ENCODE measurements at regions not wholly inside any gene's neighbourhood (a gene's known extent, or its start where the extent isn't known, plus 50 kb on each side); places are given as distances from the start of the nearest gene placed in this dataset.
"Not testable (repeated sequence)": the region's sequence is repeated elsewhere in the genome, so short reads cannot be mapped to it uniquely, and the experiment has no call there.

DNA sequence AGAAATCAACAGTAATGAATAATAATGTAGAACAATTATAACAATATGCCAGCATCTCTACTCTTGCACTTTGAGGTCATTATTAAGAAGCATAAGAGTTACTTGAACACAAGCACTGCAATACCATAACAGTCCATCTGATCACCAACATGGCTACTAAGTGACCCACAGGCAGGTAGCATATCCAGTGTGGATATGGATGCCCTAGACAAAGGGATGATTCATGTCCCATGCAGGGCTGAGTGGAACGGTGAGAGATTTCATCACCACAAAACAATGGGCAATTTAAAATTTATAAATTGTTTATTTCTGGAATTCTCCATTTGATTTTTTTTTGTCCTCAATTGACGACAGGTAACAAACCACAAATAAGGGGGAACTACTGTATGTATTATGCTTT lies 107.7 kb upstream of the TSC22D2 start:
- DNase-seq: peak; percentile 34

GRCh38 chr3:150299201-150299600 lies 108.9 kb upstream of the TSC22D2 start:
- no peak for DNase-seq

DNA sequence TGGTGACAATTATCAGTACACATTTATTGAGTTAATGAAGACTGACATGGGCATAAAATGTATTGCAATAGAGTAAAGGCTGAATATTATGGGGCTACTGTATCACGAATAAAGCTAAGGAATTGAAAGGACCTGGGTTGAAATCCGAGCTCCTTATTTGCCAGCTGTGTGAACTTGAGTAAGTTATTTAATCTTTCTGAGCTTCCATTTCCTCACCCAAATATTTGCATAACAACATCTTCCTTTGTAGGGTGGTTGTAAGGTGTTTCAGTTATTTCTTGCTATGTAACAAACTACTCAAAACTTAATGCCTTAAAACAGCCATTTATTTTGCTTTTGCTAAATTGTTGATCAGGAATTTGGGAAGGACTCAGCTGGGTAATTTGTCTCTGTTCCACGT lies 111.1 kb upstream of the TSC22D2 start:
- no peak for DNase-seq

- no peak for DNase-seq
Observed at GRCh38 chr3:150296123-150296735, 111.9 kb upstream of the TSC22D2 start.

GRCh38 chr3:150293401-150294001 lies 114.6 kb upstream of the TSC22D2 start:
- no peak for DNase-seq

DNA sequence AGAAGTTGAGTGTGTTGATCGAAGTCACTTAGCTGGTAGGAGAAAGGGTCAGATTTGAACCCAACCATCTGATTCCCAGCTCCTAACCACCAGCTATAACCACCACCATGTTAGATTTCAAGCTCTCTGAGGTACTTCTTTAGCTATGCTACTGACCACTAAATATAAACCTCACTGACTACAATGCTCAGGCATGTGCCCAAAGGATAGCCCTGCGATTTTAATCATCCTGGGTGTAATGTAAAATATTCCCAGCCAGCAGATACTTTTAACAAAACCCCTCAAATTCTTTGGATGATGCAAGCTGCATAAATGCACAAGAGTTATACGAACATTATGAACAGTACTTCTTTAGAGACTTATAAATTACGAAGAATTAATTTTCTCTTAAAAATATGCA lies 115.2 kb upstream of the TSC22D2 start:
- DNase-seq: no peak

DNA sequence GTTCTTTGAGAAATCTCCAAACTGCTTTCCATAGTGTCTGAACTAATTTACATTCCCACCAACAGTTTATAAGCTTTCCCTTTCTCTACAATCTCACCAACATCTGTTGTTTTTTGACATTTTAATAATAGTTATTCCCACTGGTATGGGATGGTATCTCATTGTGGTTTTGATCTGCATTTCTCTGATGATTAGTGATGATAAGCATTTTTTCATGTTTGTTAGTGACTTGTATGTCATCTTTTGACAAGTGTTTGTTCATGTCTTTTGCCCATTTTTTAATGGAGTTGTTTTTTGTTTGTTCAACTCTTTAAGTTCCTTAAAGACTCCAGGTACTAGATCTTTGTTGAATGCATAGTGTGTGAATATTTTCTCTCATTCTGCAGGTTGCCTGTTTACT lies 116.6 kb upstream of the TSC22D2 start:
- no peak for DNase-seq

GRCh38 chr3:150286390-150287147 lies 121.5 kb upstream of the TSC22D2 start:
- DNase-seq: peak; percentile 31

DNA sequence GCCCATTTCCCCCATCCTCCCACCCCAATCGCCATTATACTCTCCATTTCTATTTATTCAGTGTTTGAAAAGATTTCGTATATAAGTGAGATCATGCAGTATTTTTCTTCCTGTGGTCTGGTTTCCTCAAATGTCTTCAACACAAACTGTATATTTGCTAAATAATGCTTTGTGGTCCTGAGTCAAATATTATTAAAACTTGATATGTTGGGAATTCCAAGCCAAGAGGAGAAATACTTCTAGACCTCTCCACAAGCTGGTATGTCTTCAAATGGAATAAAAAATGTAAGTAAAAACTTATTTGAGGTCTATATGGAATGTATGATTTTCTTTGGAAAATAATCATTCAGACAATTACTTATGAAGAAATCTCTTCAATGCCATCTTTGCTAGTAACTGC lies 122.5 kb upstream of the TSC22D2 start:
- DNase-seq: no peak

GRCh38 chr3:150278843-150279381 lies 129.2 kb upstream of the TSC22D2 start:
- peak; percentile 56 for DNase-seq

DNA sequence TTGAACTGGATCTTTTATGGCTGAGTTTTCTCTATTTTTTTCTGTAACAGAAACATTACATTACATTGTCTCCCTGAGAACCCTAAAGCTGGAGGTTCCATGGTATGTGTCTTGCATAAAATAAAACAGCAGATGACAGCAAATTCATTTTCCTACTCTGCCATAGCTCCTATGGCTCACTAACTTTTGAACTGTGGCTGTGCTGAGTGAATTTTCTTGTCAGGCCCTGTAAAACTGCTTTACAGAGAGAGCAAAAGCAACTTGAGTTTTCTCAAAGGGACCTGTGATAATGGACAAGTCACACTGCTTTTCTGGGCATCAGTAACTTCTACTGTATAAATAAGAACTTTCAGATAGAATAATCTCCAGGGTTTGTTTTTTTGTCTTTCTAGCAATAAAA lies 129.9 kb upstream of the TSC22D2 start:
- DNase-seq: no peak

GRCh38 chr3:150277444-150277843 lies 130.7 kb upstream of the TSC22D2 start:
- no peak for DNase-seq

DNA sequence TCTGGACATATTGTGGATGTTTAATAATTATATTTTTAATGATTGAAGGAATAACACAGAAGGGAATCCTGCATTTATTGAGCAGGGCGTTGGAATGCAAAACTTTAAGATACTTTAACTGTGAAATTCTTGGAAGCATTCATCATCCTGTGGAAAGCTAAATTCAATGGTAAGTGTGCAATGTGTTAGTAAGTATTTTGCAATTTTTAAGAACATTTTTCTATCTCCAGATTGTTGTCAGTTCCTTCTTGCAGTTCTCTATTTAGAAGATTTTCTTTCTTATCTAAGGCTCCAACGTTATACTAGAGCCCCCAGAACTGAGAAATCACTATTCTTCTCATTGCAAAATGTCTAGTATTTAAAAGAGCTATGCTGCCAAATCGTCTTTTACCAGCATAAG lies 132.2 kb upstream of the TSC22D2 start:
- no peak for DNase-seq

- DNase-seq: no peak
Observed at GRCh38 chr3:150274372-150274771, 133.7 kb upstream of the TSC22D2 start.

DNA sequence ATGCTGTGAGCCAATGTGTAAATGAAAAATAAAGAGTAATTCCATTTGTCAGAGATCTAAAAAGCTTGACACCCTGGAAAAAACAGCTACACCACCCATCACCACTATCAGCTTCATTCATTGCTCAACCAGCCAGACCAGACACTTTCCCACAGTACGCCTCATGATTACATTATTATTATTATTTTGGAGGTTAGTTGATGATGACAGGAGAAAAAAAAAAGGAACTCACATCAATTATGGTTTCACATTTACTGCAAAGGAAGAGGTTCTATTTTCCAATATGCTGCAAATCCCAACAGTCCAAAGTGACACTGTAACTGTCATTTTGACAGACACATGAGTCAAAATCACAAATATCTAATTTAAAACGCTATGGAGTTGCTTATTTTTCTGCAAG lies 134.7 kb upstream of the TSC22D2 start:
- DNase-seq: no peak

DNA sequence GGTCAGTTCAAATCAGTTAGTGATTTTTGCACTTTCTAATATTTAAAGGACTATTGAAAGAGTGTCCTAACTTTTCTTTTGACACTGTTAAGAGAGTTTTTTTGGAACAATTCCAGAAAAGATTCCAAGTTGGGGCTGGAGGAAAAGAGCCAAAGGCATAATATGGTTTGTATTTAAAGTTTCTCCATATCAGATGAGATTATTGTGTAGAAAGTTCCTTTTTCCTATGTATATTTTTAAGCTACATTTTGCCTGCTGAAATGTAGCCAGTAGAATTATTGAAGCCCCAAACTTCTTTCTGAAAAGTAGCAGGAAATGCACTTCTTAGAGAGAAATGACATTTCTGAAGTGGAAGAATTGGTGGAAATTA lies 136.5 kb upstream of the TSC22D2 start:
- no peak for DNase-seq

GRCh38 chr3:150270883-150271590 lies 137.1 kb upstream of the TSC22D2 start:
- no peak for DNase-seq

GRCh38 chr3:150270444-150270843 lies 137.7 kb upstream of the TSC22D2 start:
- not testable (repeated sequence) for DNase-seq

DNA sequence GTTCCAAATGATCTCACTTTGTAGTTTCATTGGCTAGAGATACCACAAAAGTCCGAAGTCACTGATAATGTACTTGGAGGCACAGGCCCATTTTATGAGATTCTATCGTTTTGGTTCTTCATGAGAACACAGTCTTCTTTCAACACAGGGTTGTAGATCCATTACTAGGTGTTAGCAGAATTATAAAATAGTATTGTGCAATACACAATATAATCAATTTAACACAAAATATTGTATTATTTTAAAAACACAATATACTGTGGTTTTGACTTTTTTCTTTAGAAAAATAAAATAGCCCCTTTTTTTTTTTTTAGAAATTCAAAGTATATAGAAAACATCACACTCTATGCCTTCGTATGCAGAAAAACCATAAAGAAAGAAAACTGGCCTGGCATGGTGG lies 138.6 kb upstream of the TSC22D2 start:
- DNase-seq: no peak

DNA sequence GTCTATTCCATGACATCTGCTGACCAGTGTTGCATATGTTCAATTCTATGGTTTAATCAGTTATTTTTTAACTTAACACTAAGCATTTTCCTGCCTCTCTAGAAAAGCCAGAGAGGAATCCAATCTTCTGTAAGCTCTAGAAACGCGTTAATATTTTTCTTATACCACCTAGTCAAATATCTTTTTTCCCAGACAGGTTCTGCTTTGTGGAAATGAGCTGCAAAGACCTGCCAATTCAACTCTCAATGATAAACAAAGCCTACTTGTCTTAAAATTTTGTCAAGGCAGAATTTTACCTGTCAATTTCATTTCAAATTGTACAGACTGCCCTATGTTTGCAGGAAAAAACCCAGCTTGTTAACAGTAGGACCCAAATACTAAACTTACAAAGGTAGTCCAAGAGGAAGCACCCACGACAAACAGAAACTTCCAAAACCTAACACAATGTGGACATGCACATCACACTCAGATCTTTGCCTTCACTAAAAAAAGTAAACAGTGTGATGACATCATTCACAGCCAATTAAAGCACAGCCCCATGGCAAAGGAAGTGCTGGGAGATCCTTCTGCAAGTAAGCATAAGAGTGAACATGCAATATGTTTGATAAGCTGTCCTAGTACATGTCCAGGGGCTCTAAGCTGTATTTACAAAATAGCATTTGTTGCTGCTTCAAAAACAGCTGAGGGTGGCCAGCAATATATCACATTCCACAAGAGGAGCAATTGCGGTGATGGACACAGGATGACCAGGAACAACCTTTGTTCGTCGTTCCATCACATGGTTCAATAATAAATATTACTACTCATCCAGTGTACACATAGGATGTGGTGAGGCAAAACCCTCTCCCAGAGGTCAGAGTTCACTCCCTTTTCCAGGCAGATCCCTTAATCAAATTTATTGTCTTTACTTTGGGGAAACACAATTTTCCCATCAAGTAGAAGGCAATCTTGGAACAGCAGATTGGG lies 139.4 kb upstream of the TSC22D2 start:
- peak; percentile 41 for DNase-seq

DNA sequence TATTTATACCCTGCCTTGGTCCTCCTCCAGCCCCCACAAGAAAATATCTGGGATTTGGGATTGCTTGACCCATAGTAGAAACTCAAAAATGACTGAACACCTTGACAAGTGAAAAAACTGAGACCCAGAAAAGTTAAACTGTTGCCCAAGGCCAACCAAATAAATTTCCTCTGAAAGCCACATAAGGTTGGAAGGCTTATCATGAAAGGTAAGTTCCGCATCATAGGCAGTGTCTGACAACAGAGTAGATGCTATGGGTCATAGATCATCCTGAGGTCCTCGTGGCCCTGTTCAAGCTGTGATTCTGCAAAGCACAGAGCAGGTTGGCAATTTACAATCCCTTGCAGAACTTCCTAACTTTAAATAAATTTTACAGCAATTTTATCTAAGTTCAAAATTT lies 140.8 kb upstream of the TSC22D2 start:
- DNase-seq: no peak

DNA sequence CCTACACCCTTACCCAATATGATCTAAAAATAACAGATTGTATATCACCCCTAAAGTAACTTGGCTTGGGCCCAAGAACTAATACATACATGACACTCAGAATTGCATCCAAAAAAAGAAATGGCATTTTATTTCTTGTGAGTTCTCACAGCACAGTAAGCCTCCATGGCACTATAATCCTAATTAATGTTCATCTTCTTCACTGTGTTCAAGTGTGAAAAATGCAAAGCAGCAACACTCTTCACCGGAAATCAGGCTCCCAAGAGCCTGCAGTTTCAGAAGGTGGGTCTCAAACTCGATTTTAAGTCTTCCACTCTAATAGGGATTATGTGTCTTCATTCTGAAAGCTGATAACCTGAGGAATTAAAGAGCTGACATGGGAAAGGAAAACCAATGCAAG lies 142.8 kb upstream of the TSC22D2 start:
- DNase-seq: no peak

Measured in NCI-H226 (cell line).